Epithelial cell of proximal tubule (primary cell): ENCODE measurements at regions not wholly inside any gene's neighbourhood (a gene's known extent, or its start where the extent isn't known, plus 50 kb on each side); places are given as distances from the start of the nearest gene placed in this dataset.

Source experiments
- DNase-seq: peaks from one replicate; pipeline ENCODE4 v3.0.0-alpha.2; 2011; ENCODE audit warnings: low read depth
- H3K4me3 ChIP-seq: 2 replicates; pipeline ENCODE4 v1.5.1; 2011; ENCODE audit warnings: low read depth, mild to moderate bottlenecking, low read length
- CTCF ChIP-seq: conservative IDR thresholded peaks from 2 replicates; pipeline ENCODE4 v1.5.1; 2012; ENCODE audit warnings: low read depth, mild to moderate bottlenecking, low read length

- no peak for DNase-seq
- no peak for TF ChIP-seq CTCF
- no peak overlapping the region for H3K4me3 ChIP-seq
Measured at GRCh38 chr5:3742750-3743149, 147.1 kb downstream of the IRX1 start.

GRCh38 chr5:3751846-3752245, 156.2 kb downstream of the IRX1 start:
- H3K4me3 ChIP-seq: no peak overlapping the region
- no peak for TF ChIP-seq CTCF
- DNase-seq: no peak

GRCh38 chr5:3778000-3778550, 182.4 kb downstream of the IRX1 start:
- DNase-seq: no peak
- no peak for TF ChIP-seq CTCF
- H3K4me3 ChIP-seq: no peak overlapping the region

- TF ChIP-seq CTCF: no peak
- DNase-seq: no peak
- H3K4me3 ChIP-seq: no peak overlapping the region
Measured at GRCh38 chr5:3778945-3779344, 183.3 kb downstream of the IRX1 start.

- DNase-seq: no peak
- no peak for TF ChIP-seq CTCF
- H3K4me3 ChIP-seq: no peak overlapping the region
Measured at GRCh38 chr5:3780278-3780677, 184.6 kb downstream of the IRX1 start.

- TF ChIP-seq CTCF: no peak
Measured at GRCh38 chr5:3780907-3781306, 185.3 kb downstream of the IRX1 start.

GRCh38 chr5:3784854-3785253, 189.2 kb downstream of the IRX1 start:
- TF ChIP-seq CTCF: no peak
- H3K4me3 ChIP-seq: no peak overlapping the region
- no peak for DNase-seq

More at GRCh38 chr5:3780907-3781306, 185.3 kb downstream of the IRX1 start:
- H3K4me3 ChIP-seq: no peak overlapping the region
- no peak for DNase-seq
